ENCODE measurements at regions not wholly inside any gene's neighbourhood (a gene's known extent, or its start where the extent isn't known, plus 50 kb on each side); places are given as distances from the start of the nearest gene placed in this dataset.
A peak's percentile ranks its signal among the peaks of the same experiment; 100 is the strongest.
"Not testable (repeated sequence)": the region's sequence is repeated elsewhere in the genome, so short reads cannot be mapped to it uniquely, and the experiment has no call there.

DNA sequence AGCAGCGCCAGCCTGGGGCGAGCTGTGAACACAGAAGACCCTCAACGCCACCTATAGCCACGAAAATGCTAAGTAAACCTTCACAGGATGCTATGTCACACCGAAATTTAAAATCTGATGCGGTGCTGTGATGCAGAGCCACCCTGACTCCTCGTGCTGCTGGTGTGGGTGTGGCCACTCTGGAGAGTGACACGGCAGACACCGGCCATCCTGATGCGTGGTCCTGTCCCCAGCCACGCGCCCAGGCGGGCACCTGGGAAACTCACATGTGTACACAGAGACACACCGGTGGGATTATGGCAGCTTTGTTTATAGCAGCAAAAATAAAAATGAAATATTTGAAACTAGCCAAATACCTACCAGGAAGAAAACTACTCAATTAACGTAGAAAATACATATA is 138.3 kb upstream of the SFSWAP start:
- DNase-seq (ENCODE audit: low spot score) = no peak
- no peak for TF ChIP-seq CTCF (IDR thresholded peaks at IDR 0.05; ENCODE audit: extremely low read depth, missing control alignments)

DNA sequence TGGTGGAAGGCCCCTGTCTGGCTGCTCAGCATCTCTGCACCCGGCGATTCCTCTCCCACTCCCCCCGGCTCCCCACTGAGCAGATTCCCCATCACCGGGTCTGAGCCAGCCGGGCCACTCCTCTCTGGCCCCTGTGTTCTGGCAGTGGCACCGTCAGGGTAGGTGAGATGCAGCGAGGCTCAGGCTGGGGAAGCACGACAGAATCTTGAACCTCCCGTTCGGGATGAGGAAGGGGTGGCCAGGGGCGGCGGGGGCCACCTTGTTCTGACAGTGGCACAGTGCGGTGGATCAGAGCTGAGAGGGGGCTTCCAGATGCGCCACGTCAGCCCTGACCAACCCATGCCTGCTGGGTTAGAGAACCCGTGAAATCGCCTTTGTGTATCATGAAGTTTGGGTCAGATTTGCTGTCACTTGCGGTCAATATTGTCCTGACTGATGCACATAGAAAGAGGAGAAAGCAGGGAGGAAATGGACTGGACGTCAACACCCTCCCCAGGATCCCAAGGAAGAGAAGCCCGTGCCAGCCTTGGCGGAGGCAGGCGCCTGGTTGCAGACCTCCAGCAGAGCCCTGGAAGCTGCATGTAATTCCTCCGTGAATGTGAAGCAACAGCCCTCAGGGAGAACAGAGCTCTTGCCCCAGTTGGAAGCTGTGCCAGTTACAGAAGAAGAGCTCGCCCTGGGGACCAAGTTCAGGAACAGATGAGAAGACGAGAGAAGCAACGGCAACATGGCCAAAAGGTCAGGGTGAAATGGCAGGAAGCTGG is 137.1 kb upstream of the SFSWAP start:
- TF ChIP-seq CTCF (IDR thresholded peaks at IDR 0.05; ENCODE audit: extremely low read depth, missing control alignments) = no peak
- DNase-seq (ENCODE audit: low spot score) = no peak

- no peak for TF ChIP-seq CTCF (IDR thresholded peaks at IDR 0.05; ENCODE audit: extremely low read depth, missing control alignments)
- no peak for DNase-seq (ENCODE audit: low spot score)
These were observed 136.5 kb upstream of the SFSWAP start for GRCh38 chr12:131574395-131574771.

DNA sequence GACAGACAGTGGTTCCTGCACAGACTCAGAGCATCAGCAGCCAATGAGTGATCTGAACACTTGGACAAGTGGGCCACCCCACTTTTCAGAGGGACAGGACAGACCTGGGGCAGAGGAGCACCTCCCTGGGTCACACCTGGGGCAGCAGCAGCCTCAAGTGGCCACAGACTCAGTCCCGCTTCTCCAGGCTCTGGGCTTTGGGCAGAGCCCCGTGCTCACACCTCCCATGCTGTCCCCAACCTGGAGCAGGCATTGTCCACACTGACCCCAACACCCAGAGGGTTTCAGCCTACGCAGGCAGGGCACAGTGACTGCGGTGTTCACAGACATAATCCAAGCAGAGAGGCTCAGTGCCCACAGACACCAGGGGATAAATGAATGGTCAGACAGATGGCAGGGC is 135.5 kb upstream of the SFSWAP start:
- TF ChIP-seq CTCF (IDR thresholded peaks at IDR 0.05; ENCODE audit: extremely low read depth, missing control alignments) = no peak
- no peak for DNase-seq (ENCODE audit: low spot score)

DNA sequence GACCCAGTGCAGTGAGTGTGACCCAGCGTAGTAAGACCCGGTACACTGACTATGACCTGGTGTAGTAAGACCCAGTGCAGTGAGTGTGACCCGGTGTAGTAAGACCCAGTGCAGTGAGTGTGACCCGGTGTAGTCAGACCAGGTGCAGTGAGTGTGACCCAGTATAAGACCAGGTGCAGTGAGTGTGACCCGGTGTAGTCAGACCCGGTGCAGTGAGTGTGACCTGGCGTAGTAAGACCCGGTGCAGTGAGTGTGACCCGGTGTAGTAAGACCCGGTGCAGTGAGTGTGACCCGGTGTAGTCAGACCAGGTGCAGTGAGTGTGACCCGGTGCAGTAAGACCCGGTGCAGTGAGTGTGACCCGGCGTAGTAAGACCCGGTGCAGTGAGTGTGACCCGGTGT is 134.2 kb upstream of the SFSWAP start:
- TF ChIP-seq CTCF (IDR thresholded peaks at IDR 0.05; ENCODE audit: extremely low read depth, missing control alignments) = peak; percentile 1
- DNase-seq (ENCODE audit: low spot score) = not testable (repeated sequence)

- TF ChIP-seq CTCF (IDR thresholded peaks at IDR 0.05; ENCODE audit: extremely low read depth, missing control alignments) = no peak
- no peak for DNase-seq (ENCODE audit: low spot score)
These were observed 133.1 kb upstream of the SFSWAP start for GRCh38 chr12:131577766-131578165.

- no peak for TF ChIP-seq CTCF (IDR thresholded peaks at IDR 0.05; ENCODE audit: extremely low read depth, missing control alignments)
- DNase-seq (ENCODE audit: low spot score) = no peak
These were observed 131.9 kb upstream of the SFSWAP start for GRCh38 chr12:131578828-131579470.

All from GM20000 (cell line).